Right kidney (tissue), 1 donor: ENCODE measurements at regions not wholly inside any gene's neighbourhood (a gene's known extent, or its start where the extent isn't known, plus 50 kb on each side); places are given as distances from the start of the nearest gene placed in this dataset.
A peak's percentile ranks its signal among the peaks of the same experiment; 100 is the strongest.
"Not testable (repeated sequence)": the region's sequence is repeated elsewhere in the genome, so short reads cannot be mapped to it uniquely, and the experiment has no call there.

Experiments used
- DNase-seq: peaks from one replicate; pipeline ENCODE4 v3.0.0-alpha.2; 2016

- DNase-seq: peak; percentile 12
Observed at GRCh38 chr3:16770021-16770420, 114.7 kb upstream of the PLCL2 start.

GRCh38 chr3:16770792-16771191, 114.0 kb upstream of the PLCL2 start:
- DNase-seq: no peak

GRCh38 chr3:16773594-16773993, 111.2 kb upstream of the PLCL2 start:
- not testable (repeated sequence) for DNase-seq

GRCh38 chr3:16774536-16774935, 110.2 kb upstream of the PLCL2 start:
- not testable (repeated sequence) for DNase-seq

GRCh38 chr3:16784973-16785372, 99.8 kb upstream of the PLCL2 start:
- no peak for DNase-seq

- DNase-seq: no peak
Observed at GRCh38 chr3:16785465-16785864, 99.3 kb upstream of the PLCL2 start.

GRCh38 chr3:16788440-16789056, 96.2 kb upstream of the PLCL2 start:
- no peak for DNase-seq

- no peak for DNase-seq
Observed at GRCh38 chr3:16789344-16790120, 95.2 kb upstream of the PLCL2 start.

- no peak for DNase-seq
Observed at GRCh38 chr3:16790432-16791400, 94.0 kb upstream of the PLCL2 start.

- no peak for DNase-seq
Observed at GRCh38 chr3:16793321-16793720, 91.4 kb upstream of the PLCL2 start.

- no peak for DNase-seq
Observed at GRCh38 chr3:16794257-16794656, 90.5 kb upstream of the PLCL2 start.

- no peak for DNase-seq
Observed at GRCh38 chr3:16795581-16795980, 89.2 kb upstream of the PLCL2 start.

- no peak for DNase-seq
Observed at GRCh38 chr3:16797831-16798230, 86.9 kb upstream of the PLCL2 start.

GRCh38 chr3:16798738-16799137, 86.0 kb upstream of the PLCL2 start:
- no peak for DNase-seq

GRCh38 chr3:16800361-16800760, 84.4 kb upstream of the PLCL2 start:
- DNase-seq: no peak

GRCh38 chr3:16801223-16801622, 83.5 kb upstream of the PLCL2 start:
- no peak for DNase-seq

- DNase-seq: no peak
Observed at GRCh38 chr3:16801698-16802097, 83.1 kb upstream of the PLCL2 start.

GRCh38 chr3:16802389-16802788, 82.4 kb upstream of the PLCL2 start:
- no peak for DNase-seq

- no peak for DNase-seq
Observed at GRCh38 chr3:16803019-16803418, 81.7 kb upstream of the PLCL2 start.

- DNase-seq: no peak
Observed at GRCh38 chr3:16807391-16807790, 77.4 kb upstream of the PLCL2 start.

GRCh38 chr3:16808393-16809107, 76.2 kb upstream of the PLCL2 start:
- no peak for DNase-seq

GRCh38 chr3:16809482-16809881, 75.3 kb upstream of the PLCL2 start:
- no peak for DNase-seq
